Dermis microvascular lymphatic vessel endothelial cell (primary cell): ENCODE measurements at regions not wholly inside any gene's neighbourhood (a gene's known extent, or its start where the extent isn't known, plus 50 kb on each side); places are given as distances from the start of the nearest gene placed in this dataset.
"Not testable (repeated sequence)": the region's sequence is repeated elsewhere in the genome, so short reads cannot be mapped to it uniquely, and the experiment has no call there.

Experiments used
- DNase-seq, 2 donors: peaks; one replicate each; pipeline versions ENCODE4 v3.0.0 to v3.0.0-alpha.2; 2010; ENCODE audit warnings: low read depth in 2 of 2

- DNase-seq: not testable (repeated sequence)
Measured at GRCh38 chr14:105692110-105692685, 165.8 kb downstream of the TMEM121 start.

- DNase-seq: no peak
Measured at GRCh38 chr14:105694961-105695360, 168.6 kb downstream of the TMEM121 start.

GRCh38 chr14:105696388-105696787, 170.0 kb downstream of the TMEM121 start:
- not testable (repeated sequence) for DNase-seq

- not testable (repeated sequence) for DNase-seq
Measured at GRCh38 chr14:105697414-105697813, 171.0 kb downstream of the TMEM121 start.

- DNase-seq: not testable (repeated sequence)
Measured at GRCh38 chr14:105697955-105698354, 171.6 kb downstream of the TMEM121 start.

GRCh38 chr14:105698940-105699556, 172.7 kb downstream of the TMEM121 start:
- not testable (repeated sequence) for DNase-seq

- not testable (repeated sequence) for DNase-seq
Measured at GRCh38 chr14:105699706-105700105, 173.3 kb downstream of the TMEM121 start.

- DNase-seq: not testable (repeated sequence)
Measured at GRCh38 chr14:105700146-105700545, 173.8 kb downstream of the TMEM121 start.

- DNase-seq: no peak
Measured at GRCh38 chr14:105700622-105701288, 174.4 kb downstream of the TMEM121 start.

GRCh38 chr14:105701456-105702274, 175.3 kb downstream of the TMEM121 start:
- DNase-seq: no peak

- no peak for DNase-seq
Measured at GRCh38 chr14:105702275-105702817, 176.0 kb downstream of the TMEM121 start.

GRCh38 chr14:105703044-105703665, 176.8 kb downstream of the TMEM121 start:
- DNase-seq: not testable (repeated sequence)

- DNase-seq: not testable (repeated sequence)
Measured at GRCh38 chr14:105704091-105704490, 177.7 kb downstream of the TMEM121 start.

GRCh38 chr14:105704492-105704891, 178.1 kb downstream of the TMEM121 start:
- not testable (repeated sequence) for DNase-seq

- not testable (repeated sequence) for DNase-seq
Measured at GRCh38 chr14:105705512-105705861, 179.1 kb downstream of the TMEM121 start.

GRCh38 chr14:105705862-105706700, 179.7 kb downstream of the TMEM121 start:
- DNase-seq: not testable (repeated sequence)

- DNase-seq: not testable (repeated sequence)
Measured at GRCh38 chr14:105706701-105707019, 180.3 kb downstream of the TMEM121 start.

GRCh38 chr14:105707099-105707498, 180.7 kb downstream of the TMEM121 start:
- not testable (repeated sequence) for DNase-seq

GRCh38 chr14:105707723-105708151, 181.4 kb downstream of the TMEM121 start:
- DNase-seq: not testable (repeated sequence)
